Muscle of leg (tissue), 3 donors: ENCODE measurements at regions not wholly inside any gene's neighbourhood (a gene's known extent, or its start where the extent isn't known, plus 50 kb on each side); places are given as distances from the start of the nearest gene placed in this dataset.

Source experiments
- DNase-seq: peaks from one replicate; pipeline ENCODE4 v3.0.0; 2013
- H3K27ac ChIP-seq: one replicate; pipeline ENCODE4 v1.5.1; 2013; ENCODE audit warnings: mild to moderate bottlenecking, low read length, control low read depth
- H3K27me3 ChIP-seq: one replicate; pipeline ENCODE4 v1.6.1; 2013; ENCODE audit warnings: low read length; ENCODE audit not compliant: control insufficient read depth, insufficient read depth
- H3K36me3 ChIP-seq: one replicate; pipeline ENCODE4 v1.6.1; 2013; ENCODE audit warnings: low read length; ENCODE audit not compliant: control insufficient read depth, insufficient read depth
- H3K4me1 ChIP-seq: one replicate; pipeline ENCODE4 v1.6.1; 2013; ENCODE audit warnings: low read length; ENCODE audit not compliant: control insufficient read depth, insufficient read depth
- H3K4me3 ChIP-seq: one replicate; pipeline ENCODE4 v1.5.1; 2013; ENCODE audit warnings: low read length, control low read depth
- H3K9me3 ChIP-seq: replicated peaks from 2 replicates; pipeline ENCODE4 v1.6.1; 2013; ENCODE audit warnings: low read depth, low read length; ENCODE audit not compliant: control insufficient read depth
- WGBS: methylation state at CpG from one replicate; pipeline ENCODE4 v1.1.5; 2013; ENCODE audit warnings: missing lambda C conversion rate; ENCODE audit not compliant: insufficient coverage; 5-methylcytosine and 5-hydroxymethylcytosine counted together

DNA sequence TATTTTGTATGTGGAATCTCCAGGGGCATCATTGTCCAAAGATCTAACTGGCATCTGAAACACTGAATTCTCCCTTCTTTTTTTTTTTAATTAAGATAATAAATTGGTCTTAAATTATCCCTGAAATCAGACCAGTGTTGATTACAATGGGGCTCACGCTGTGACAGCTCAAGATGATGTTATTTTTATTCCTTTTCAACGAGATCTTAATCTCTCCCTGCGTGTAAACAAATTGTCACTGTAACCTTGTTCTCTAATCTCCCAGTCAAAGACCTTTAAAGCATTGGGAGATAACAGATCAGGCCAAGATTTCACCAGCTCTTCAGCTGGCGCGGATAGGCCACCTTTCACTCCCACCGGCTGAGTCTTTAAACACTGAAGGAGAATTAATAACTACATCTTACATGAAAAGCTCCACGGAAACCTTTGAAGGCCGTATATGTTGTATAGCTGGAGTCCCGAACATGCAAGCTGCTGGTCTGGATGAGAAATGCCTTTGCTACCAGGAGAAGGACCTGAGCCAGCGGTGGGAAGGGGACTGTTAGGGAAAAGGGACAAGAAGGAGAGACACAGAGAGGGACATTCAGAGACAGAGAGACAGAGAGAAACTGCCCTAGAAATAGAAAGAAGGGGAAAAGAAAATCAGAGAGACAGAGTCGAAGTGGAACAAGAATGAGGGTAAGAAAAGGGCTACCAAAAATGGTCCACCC is 418.8 kb upstream of the NR2F2 start:
- no peak for DNase-seq
- H3K36me3 ChIP-seq, result no peaks in the 10 kb centered on the region
- H3K27ac ChIP-seq, result no peak overlapping the region
- H3K4me1 ChIP-seq, result no peaks in the 10 kb centered on the region
- H3K4me3 ChIP-seq, result no peak overlapping the region
- H3K9me3 ChIP-seq, result no peaks in the 10 kb centered on the region
- 52% methylated on average over 7 of the region's 11 CpGs for WGBS
- no peaks in the 10 kb centered on the region for H3K27me3 ChIP-seq

DNA sequence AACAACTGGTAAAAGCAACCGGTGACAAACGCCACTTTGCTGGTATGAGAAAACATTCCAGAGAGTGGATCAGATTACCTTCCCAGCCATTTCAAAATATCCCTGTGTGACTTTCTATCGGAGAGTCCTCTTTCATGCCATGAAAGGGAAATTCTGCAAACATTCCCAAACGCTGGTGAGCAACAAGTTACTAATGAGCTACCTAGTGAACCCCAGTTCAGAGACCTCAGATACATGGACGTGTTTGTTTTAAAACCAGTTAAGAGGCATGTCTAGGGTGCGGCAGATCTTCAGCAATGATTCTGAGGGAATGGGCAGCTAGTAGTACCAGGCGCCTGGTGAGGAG is 418.2 kb upstream of the NR2F2 start:
- H3K36me3 ChIP-seq, result no peaks in the 10 kb centered on the region
- H3K4me3 ChIP-seq, result no peak overlapping the region
- no peaks in the 10 kb centered on the region for H3K27me3 ChIP-seq
- no peak overlapping the region for H3K27ac ChIP-seq
- WGBS, result 76% methylated on average over 5 of the region's 7 CpGs
- no peaks in the 10 kb centered on the region for H3K4me1 ChIP-seq
- DNase-seq, result peak; percentile 15
- H3K9me3 ChIP-seq, result no peaks in the 10 kb centered on the region

DNA sequence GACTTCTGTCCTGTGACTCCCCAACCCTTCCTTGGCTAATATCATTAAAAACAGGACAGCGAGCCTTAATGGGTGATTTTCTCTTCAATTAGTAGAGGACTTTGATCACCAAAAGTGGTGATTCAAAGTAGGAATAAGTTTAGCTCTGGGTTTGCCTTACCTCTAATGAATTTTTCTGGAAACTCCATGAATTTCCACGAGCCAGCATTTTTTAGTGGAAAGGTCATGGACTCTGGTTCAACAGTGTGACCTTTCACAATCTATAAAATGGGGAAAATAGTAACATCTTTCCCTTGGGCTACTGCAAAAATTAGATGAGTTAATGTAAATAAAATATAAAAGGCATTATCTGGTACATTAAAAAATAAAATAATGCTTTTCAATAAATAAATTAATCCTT is 417.8 kb upstream of the NR2F2 start:
- Histone ChIP-seq H3K36me3 (no peaks in the 10 kb centered on the region), H3K4me3 (no peak overlapping the region), H3K27ac (no peak overlapping the region), H3K27me3 (no peaks in the 10 kb centered on the region), H3K4me1 (no peaks in the 10 kb centered on the region), H3K9me3 (no peaks in the 10 kb centered on the region)
- DNase-seq, result no peak
- WGBS, result no CpG with 5 or more reads among the region's 2 CpGs

DNA sequence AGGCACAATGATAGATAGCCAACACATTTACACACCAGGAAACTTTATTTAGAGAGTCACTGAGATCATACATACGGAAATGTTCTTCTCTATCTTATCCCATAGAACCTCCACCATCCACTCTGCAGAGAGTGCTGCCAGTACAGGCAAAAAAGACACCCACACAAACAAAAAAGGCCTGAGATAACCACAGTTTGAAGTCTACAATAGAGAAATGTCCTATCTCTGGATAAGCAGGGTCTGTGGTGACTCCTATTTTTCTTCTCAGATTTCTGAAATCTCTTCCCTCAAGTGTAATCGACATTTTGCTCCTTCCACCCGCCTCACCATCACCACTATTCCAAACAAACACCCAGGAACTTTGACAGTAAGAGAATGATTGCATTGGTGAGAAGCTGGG is 413.9 kb upstream of the NR2F2 start:
- H3K27ac ChIP-seq, result no peak overlapping the region
- H3K27me3 ChIP-seq, result no peaks in the 10 kb centered on the region
- H3K36me3 ChIP-seq, result no peaks in the 10 kb centered on the region
- no peak for DNase-seq
- H3K4me3 ChIP-seq, result no peak overlapping the region
- no peaks in the 10 kb centered on the region for H3K9me3 ChIP-seq
- H3K4me1 ChIP-seq, result no peaks in the 10 kb centered on the region
- WGBS, result no CpG with 5 or more reads among the region's 3 CpGs

DNA sequence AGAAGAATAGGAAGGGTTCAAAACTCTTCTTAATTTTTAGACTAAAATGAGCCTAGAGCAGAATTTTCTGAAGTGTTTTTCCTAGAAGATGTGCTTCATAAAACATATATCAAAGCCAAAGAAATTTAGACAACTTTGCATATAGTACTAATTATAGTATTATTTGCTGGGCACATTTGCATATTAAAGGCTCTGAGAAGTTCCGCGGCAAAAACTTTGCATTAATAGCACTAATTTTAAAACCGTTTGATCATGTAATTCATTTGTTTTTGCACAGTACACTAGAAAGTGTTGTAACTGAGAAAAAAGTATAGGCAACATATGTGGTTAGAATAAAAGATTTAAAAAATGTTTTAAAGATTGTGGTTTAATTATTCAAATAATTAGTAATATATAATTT is 412.0 kb upstream of the NR2F2 start:
- no peak overlapping the region for H3K4me3 ChIP-seq
- no peaks in the 10 kb centered on the region for H3K4me1 ChIP-seq
- no peaks in the 10 kb centered on the region for H3K9me3 ChIP-seq
- DNase-seq, result no peak
- no peak overlapping the region for H3K27ac ChIP-seq
- WGBS, result no CpG with 5 or more reads among the region's 3 CpGs
- H3K36me3 ChIP-seq, result no peaks in the 10 kb centered on the region
- H3K27me3 ChIP-seq, result no peaks in the 10 kb centered on the region

DNA sequence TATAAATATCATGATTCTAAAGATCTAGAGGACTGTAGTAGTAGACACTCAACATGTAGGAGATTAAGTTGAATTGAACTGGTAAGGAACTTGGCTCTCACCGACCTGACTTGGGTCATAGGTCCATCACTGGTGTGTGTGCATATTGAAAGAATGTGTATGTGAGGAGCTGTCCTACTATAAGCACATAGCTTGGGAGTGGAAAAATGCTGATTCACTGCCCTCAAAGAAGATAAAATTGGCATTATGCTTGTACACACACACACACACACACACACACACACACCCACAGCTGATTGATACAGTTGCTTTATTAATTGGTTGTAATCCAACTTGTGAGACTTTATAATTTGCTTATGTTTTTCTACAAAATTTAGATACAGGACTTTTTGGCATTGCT is 411.0 kb upstream of the NR2F2 start:
- Histone ChIP-seq H3K4me1 (no peaks in the 10 kb centered on the region), H3K27ac (no peak overlapping the region), H3K9me3 (no peaks in the 10 kb centered on the region), H3K4me3 (no peak overlapping the region), H3K36me3 (no peaks in the 10 kb centered on the region), H3K27me3 (no peaks in the 10 kb centered on the region)
- no CpG with 5 or more reads among the region's 1 CpG for WGBS
- DNase-seq, result no peak

DNA sequence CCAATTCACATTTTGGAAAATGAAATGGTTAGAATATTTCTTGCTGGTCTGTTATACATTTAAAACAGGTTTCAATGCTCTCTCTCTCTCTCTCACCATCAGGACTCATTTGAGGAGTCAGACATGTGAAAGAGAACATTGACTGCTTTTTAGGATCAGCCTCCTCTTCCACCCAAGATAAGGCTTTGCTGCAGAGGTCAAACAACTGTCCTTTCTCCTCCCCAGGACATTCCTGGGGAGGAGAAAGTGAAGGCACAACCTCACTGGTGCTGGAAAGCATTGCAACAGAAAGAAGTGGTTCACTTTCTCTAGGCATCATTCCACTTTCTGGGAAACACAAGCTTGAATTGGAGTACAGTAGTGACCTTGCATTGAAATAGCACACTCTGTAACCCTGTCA is 409.1 kb upstream of the NR2F2 start:
- Histone ChIP-seq H3K4me1 (no peaks in the 10 kb centered on the region), H3K27me3 (no peaks in the 10 kb centered on the region)

DNA sequence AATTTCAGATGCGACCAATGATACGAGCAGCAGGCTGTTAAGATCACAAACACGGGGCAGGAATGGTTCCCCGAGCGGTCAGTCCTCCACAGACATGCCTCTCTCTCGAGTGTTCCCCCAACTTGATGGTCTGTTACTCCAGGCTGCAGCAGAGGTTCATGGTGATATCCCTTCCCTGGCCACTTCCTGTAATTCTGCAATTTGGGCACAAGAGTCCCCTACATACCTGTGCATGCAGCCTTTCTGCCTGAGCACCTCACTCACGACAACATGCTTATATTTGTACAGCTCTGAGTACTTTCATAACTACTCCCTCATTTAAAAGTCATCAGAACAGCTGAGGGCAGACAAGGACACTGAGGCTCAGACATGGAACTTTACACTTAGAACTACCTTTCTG is 408.1 kb upstream of the NR2F2 start:
- no peaks in the 10 kb centered on the region for H3K9me3 ChIP-seq
- no peak overlapping the region for H3K4me3 ChIP-seq
- no peaks in the 10 kb centered on the region for H3K27me3 ChIP-seq
- no peaks in the 10 kb centered on the region for H3K36me3 ChIP-seq
- no peak overlapping the region for H3K27ac ChIP-seq
- WGBS, result 86% methylated on average over 7 of the region's 7 CpGs
- H3K4me1 ChIP-seq, result no peaks in the 10 kb centered on the region
- no peak for DNase-seq

More for the DNA sequence above, 409.1 kb upstream of the NR2F2 start:
- Histone ChIP-seq H3K27ac (no peak overlapping the region), H3K4me3 (no peak overlapping the region), H3K36me3 (no peaks in the 10 kb centered on the region), H3K9me3 (no peaks in the 10 kb centered on the region)
- DNase-seq, result no peak

DNA sequence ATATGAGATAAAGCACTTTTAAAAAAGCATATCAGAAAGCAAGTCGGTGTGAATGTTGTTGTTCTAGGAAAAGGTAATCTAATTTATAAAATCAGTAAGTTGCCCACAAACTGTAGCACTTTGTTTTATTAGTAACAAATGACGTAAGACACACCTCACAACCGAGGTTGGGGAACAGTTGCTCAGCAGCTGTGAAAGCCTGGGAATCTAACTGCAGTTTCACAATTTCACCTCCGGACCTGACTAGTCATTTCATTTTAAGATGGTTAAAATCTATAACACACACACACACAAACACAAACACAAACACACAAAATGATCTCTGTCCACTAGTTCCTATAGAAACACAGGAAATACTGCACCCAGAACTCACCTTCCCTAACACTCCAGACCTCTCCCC is 406.7 kb upstream of the NR2F2 start:
- Histone ChIP-seq H3K36me3 (no peaks in the 10 kb centered on the region), H3K27me3 (no peaks in the 10 kb centered on the region), H3K27ac (no peak overlapping the region), H3K9me3 (no peaks in the 10 kb centered on the region), H3K4me3 (no peak overlapping the region), H3K4me1 (no peaks in the 10 kb centered on the region)
- DNase-seq, result no peak
- no CpG with 5 or more reads among the region's 4 CpGs for WGBS

DNA sequence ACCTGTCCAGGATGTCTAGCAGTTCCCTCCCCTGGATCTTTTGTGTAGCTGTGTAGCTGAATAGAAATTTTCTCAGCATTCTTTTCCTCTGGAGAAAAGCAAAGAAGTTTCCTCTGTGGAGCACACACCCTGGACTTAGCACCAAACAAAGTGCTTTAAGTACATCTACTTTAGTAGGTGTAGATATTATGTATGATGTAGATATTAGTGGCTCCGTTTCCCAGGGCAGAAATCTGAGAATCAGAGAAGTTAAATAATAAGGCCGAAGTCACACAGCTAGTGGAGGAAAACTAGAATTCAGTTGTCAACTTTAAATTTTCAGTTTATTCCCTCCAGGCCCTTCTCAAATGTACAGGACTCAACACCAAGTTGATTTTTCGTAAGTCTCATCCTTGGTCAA is 401.7 kb upstream of the NR2F2 start:
- no peaks in the 10 kb centered on the region for H3K27me3 ChIP-seq
- H3K27ac ChIP-seq, result no peak overlapping the region
- H3K4me1 ChIP-seq, result peaks cover 9% of the 10 kb centered on the region
- no peak for DNase-seq
- H3K9me3 ChIP-seq, result no peaks in the 10 kb centered on the region
- 100% methylated on average over 1 of the region's 3 CpGs for WGBS
- no peak overlapping the region for H3K4me3 ChIP-seq
- no peaks in the 10 kb centered on the region for H3K36me3 ChIP-seq

DNA sequence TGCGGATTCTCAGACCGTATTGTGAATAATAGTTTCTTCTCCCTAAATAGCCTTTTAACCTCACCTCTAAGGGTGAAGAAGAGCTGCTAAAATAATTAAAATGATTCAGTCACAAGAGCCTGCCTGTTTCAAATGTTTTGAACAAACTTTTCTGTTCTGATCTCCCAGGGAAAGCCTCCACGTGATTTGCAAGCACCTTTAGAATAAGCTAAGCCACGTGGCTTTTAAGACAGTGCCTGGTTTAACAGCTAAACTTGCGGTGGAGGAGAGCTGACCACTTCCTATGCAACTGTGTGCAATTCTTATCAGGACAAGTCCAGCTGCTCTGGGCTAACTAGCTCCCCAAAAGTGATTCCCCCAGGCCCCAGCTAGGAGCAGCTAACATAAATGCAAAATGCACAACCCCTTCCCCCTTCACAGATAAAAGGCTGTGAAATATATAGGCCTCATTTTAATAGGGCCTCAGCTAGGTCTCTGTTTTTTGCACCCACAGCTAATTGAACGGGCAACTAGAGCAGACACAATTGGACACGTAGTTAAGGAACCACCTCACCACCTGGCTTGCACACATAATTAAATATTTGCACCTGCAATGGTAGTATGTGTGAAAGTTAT is 401.2 kb upstream of the NR2F2 start:
- Histone ChIP-seq H3K27me3 (no peaks in the 10 kb centered on the region), H3K36me3 (no peaks in the 10 kb centered on the region), H3K9me3 (no peaks in the 10 kb centered on the region), H3K4me3 (no peak overlapping the region), H3K4me1 (peaks cover 9% of the 10 kb centered on the region), H3K27ac (no peak overlapping the region)
- 30% methylated on average over 3 of the region's 7 CpGs for WGBS
- DNase-seq, result no peak
